ENCODE measurements at regions not wholly inside any gene's neighbourhood (a gene's known extent, or its start where the extent isn't known, plus 50 kb on each side); places are given as distances from the start of the nearest gene placed in this dataset.

DNA sequence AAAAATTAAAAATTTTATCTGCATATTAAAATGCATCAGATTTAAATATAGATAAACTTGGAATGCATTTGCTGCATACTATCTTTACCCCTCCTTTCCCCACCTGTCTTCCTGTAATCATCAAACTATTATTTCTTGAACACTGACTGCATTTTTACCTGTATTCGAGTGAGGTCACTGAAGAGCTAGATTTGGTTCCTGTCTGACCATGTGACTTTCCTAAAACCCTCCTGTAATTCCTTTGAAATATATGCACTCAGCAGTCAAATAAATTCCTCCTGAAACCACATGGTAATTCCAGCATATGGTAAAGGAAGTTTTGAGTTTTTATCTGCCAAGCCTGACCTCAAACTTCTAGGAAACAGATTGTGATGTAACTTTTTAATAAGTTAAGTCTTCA lies 445.6 kb upstream of the FRG2C start:
- no peak overlapping the region for H3K4me3 ChIP-seq
- intact Hi-C loops (cut with DNase I): no loop called here
- no peak for DNase-seq
- no peak overlapping the region for H3K27ac ChIP-seq
- TF ChIP-seq CTCF (IDR thresholded peaks at IDR 0.05) (no peak), EP300 (IDR thresholded peaks at IDR 0.05) (no peak), POLR2A (IDR thresholded peaks at IDR 0.05) (no peak)
- no peaks in the 10 kb centered on the region for H3K4me1 ChIP-seq (ENCODE audit: insufficient read depth)
- 63 to 72% (median 69%) methylated on average over 1 of the region's 1 CpG for WGBS, 3 donors
- no peaks in the 10 kb centered on the region for H3K9me3 ChIP-seq
- no peaks in the 10 kb centered on the region for H3K36me3 ChIP-seq
- no peaks in the 10 kb centered on the region for H3K27me3 ChIP-seq

GRCh38 chr3:75220932-75221331 lies 443.2 kb upstream of the FRG2C start:
- TF ChIP-seq POLR2A (IDR thresholded peaks at IDR 0.05): no peak
- no peak for TF ChIP-seq EP300 (IDR thresholded peaks at IDR 0.05)
- no peak for TF ChIP-seq CTCF (IDR thresholded peaks at IDR 0.05)
- 57 to 86% (median 76%) methylated on average over 4 of the region's 4 CpGs for WGBS, 3 donors
- Histone ChIP-seq H3K9me3 (no peaks in the 10 kb centered on the region), H3K27me3 (no peaks in the 10 kb centered on the region), H3K27ac (no peak overlapping the region), H3K36me3 (no peaks in the 10 kb centered on the region), H3K4me1 (ENCODE audit: insufficient read depth) (no peaks in the 10 kb centered on the region), H3K4me3 (no peak overlapping the region)
- no peak for DNase-seq
- intact Hi-C loops (cut with DNase I): no loop called here

GRCh38 chr3:75224412-75224811 lies 439.7 kb upstream of the FRG2C start:
- no peak overlapping the region for H3K27ac ChIP-seq
- no peak overlapping the region for H3K4me3 ChIP-seq
- no peak for DNase-seq
- intact Hi-C loops (cut with DNase I): no loop called here
- no peaks in the 10 kb centered on the region for H3K9me3 ChIP-seq
- WGBS, 3 donors: 50 to 52% (median 52%) methylated on average over 2 of the region's 2 CpGs
- no peaks in the 10 kb centered on the region for H3K27me3 ChIP-seq
- H3K36me3 ChIP-seq: no peaks in the 10 kb centered on the region
- TF ChIP-seq CTCF (IDR thresholded peaks at IDR 0.05): no peak
- no peak for TF ChIP-seq EP300 (IDR thresholded peaks at IDR 0.05)
- TF ChIP-seq POLR2A (IDR thresholded peaks at IDR 0.05): no peak
- no peaks in the 10 kb centered on the region for H3K4me1 ChIP-seq (ENCODE audit: insufficient read depth)

GRCh38 chr3:75232216-75232615 lies 431.9 kb upstream of the FRG2C start:
- no peak overlapping the region for H3K27ac ChIP-seq
- DNase-seq: no peak
- H3K36me3 ChIP-seq: no peaks in the 10 kb centered on the region
- TF ChIP-seq EP300 (IDR thresholded peaks at IDR 0.05) (no peak), POLR2A (IDR thresholded peaks at IDR 0.05) (no peak), CTCF (IDR thresholded peaks at IDR 0.05) (no peak)
- intact Hi-C loops (cut with DNase I): no loop called here
- H3K4me3 ChIP-seq: no peak overlapping the region
- no peaks in the 10 kb centered on the region for H3K9me3 ChIP-seq
- no peaks in the 10 kb centered on the region for H3K4me1 ChIP-seq (ENCODE audit: insufficient read depth)
- 38 to 55% (median 52%) methylated on average over 1 of the region's 1 CpG for WGBS, 3 donors
- H3K27me3 ChIP-seq: no peaks in the 10 kb centered on the region

- no peaks in the 10 kb centered on the region for H3K36me3 ChIP-seq
- no peaks in the 10 kb centered on the region for H3K9me3 ChIP-seq
- no peak overlapping the region for H3K27ac ChIP-seq
- H3K4me3 ChIP-seq: no peak overlapping the region
- intact Hi-C loops (cut with DNase I): no loop called here
- no peak for DNase-seq
- TF ChIP-seq CTCF (IDR thresholded peaks at IDR 0.05) (no peak), POLR2A (IDR thresholded peaks at IDR 0.05) (no peak), EP300 (IDR thresholded peaks at IDR 0.05) (no peak)
- no peaks in the 10 kb centered on the region for H3K4me1 ChIP-seq (ENCODE audit: insufficient read depth)
- 80 to 89% (median 83%) methylated on average over 4 of the region's 4 CpGs for WGBS, 3 donors
- no peaks in the 10 kb centered on the region for H3K27me3 ChIP-seq
Observed at GRCh38 chr3:75235631-75236030, 428.5 kb upstream of the FRG2C start.
